Skeletal muscle tissue (tissue), 3 donors: ENCODE measurements at regions not wholly inside any gene's neighbourhood (a gene's known extent, or its start where the extent isn't known, plus 50 kb on each side); places are given as distances from the start of the nearest gene placed in this dataset.
A peak's percentile ranks its signal among the peaks of the same experiment; 100 is the strongest.

Source experiments
- H3K27ac ChIP-seq: one replicate; pipeline ENCODE4 v1.7.0; 2013; ENCODE audit warnings: mild to moderate bottlenecking, low read depth, low read length, inconsistent platforms
- H3K27me3 ChIP-seq, 3 donors: one replicate each; pipeline ENCODE4 v1.7.0; 2013; ENCODE audit warnings: low read length in 3 of 3; ENCODE audit not compliant: control insufficient read depth in 3 of 3, insufficient read depth in 3 of 3
- H3K36me3 ChIP-seq, 3 donors: one replicate each; pipeline ENCODE4 v1.7.0; 2013; ENCODE audit warnings: low read length in 3 of 3; ENCODE audit not compliant: control insufficient read depth in 3 of 3, insufficient read depth in 3 of 3
- H3K4me1 ChIP-seq, 3 donors: one replicate each; pipeline ENCODE4 v1.7.0; 2013; ENCODE audit warnings: low read length in 3 of 3, mild to moderate bottlenecking in 3 of 3; ENCODE audit not compliant: control insufficient read depth in 3 of 3, insufficient read depth in 3 of 3
- H3K4me3 ChIP-seq, 3 donors: one replicate each; pipeline ENCODE4 v1.7.0; 2013; ENCODE audit warnings: low read length in 3 of 3
- H3K9ac ChIP-seq, 3 donors: one replicate each; pipeline ENCODE4 v1.7.0; 2013; ENCODE audit warnings: low read length in 3 of 3, mild to moderate bottlenecking in 3 of 3, moderate library complexity in 2 of 3, low read depth in 1 of 3
- H3K9me3 ChIP-seq, 3 donors: one replicate each; pipeline ENCODE4 v1.7.0; 2013; ENCODE audit warnings: low read length in 3 of 3; ENCODE audit not compliant: control insufficient read depth in 3 of 3
- donor health status: Osteomylitis.

GRCh38 chr5:111937094-111937493 is 180.1 kb upstream of the NREP start:
- H3K9ac ChIP-seq, result no peak overlapping the region
- H3K4me1 ChIP-seq, result peaks cover 0 to 3% (median 3%) of the 10 kb centered on the region in 3 donors
- no peaks in the 10 kb centered on the region for H3K27me3 ChIP-seq
- H3K27ac ChIP-seq, result no peak overlapping the region
- H3K9me3 ChIP-seq, result no peaks in the 10 kb centered on the region
- no peak overlapping the region for H3K4me3 ChIP-seq
- no peaks in the 10 kb centered on the region for H3K36me3 ChIP-seq

DNA sequence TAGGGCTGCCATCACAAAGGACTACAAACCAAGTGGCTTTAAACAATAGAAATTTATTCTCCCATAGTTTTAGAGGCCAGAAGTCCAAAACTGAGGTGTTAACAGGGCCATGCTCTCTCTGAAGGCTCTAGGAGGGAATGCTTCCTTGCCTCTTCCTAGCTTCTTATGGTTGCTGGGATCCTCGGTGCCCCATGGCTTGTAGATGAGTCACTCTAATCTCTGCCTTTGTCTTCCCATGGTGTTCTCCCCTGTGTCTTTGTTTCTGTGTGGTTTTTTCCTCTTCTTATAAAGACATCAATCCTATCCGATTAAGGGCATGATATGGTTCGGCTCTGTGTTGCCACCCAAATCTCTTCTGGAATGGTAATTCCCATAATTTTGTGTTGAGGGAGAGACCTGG is 178.8 kb upstream of the NREP start:
- Histone ChIP-seq H3K27me3 (no peaks in the 10 kb centered on the region), H3K4me1 (peaks cover 0 to 3% (median 3%) of the 10 kb centered on the region in 3 donors), H3K27ac (no peak overlapping the region), H3K4me3 (no peak overlapping the region), H3K36me3 (no peaks in the 10 kb centered on the region), H3K9ac (no peak overlapping the region), H3K9me3 (no peaks in the 10 kb centered on the region)

GRCh38 chr5:111935009-111935408 is 178.0 kb upstream of the NREP start:
- no peak overlapping the region for H3K27ac ChIP-seq
- H3K36me3 ChIP-seq, result no peaks in the 10 kb centered on the region
- no peak overlapping the region for H3K4me3 ChIP-seq
- no peak overlapping the region for H3K9ac ChIP-seq
- H3K4me1 ChIP-seq, result peaks cover 0 to 3% (median 3%) of the 10 kb centered on the region in 3 donors
- H3K9me3 ChIP-seq, result no peaks in the 10 kb centered on the region
- no peaks in the 10 kb centered on the region for H3K27me3 ChIP-seq

DNA sequence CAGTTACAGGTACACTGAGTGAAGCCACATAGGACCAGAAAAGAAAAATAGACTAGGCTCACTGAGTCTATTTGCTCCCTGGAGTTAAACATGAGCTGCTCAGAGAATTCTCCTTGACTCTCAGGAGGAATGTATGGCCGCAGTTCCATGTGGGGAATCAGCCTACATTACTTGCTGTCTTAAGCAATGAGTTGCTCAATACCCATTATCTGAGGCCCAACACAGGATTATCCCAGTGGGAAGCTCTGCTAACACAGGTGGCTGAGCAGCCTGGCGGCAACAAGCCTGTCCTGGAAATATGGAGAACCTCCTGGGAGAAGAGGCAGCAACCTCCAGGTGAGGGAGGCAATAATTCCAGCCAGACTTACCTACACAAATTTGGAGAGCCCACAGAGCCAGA is 177.5 kb upstream of the NREP start:
- Histone ChIP-seq H3K4me1 (peaks cover 0 to 3% (median 3%) of the 10 kb centered on the region in 3 donors), H3K9me3 (no peaks in the 10 kb centered on the region), H3K36me3 (no peaks in the 10 kb centered on the region), H3K27me3 (no peaks in the 10 kb centered on the region), H3K27ac (no peak overlapping the region), H3K9ac (no peak overlapping the region), H3K4me3 (no peak overlapping the region)

GRCh38 chr5:111933086-111933485 is 176.1 kb upstream of the NREP start:
- H3K27me3 ChIP-seq, result no peaks in the 10 kb centered on the region
- no peak overlapping the region for H3K9ac ChIP-seq
- no peak overlapping the region for H3K27ac ChIP-seq

DNA sequence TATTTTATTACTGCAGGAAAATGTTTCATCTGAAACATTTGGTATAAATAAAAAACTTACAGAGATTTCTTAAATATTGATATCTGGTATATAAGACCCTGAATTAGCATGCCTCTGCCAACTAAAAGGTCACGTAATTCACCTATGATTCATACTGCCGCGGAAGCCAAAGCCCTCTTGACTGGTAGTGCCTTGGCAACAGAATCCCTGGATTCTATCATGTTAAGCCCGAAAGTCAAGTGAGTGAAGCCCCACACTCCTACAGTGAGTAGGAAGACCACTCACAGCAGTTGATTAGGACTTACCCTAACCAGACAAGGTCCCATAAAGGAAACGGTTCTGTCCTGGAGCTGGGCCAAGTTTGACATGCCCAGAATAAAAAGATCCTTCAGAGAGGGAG is 175.6 kb upstream of the NREP start:
- Histone ChIP-seq H3K9me3 (no peaks in the 10 kb centered on the region), H3K27me3 (no peaks in the 10 kb centered on the region), H3K4me1 (peaks cover 0 to 3% (median 3%) of the 10 kb centered on the region in 3 donors), H3K36me3 (no peaks in the 10 kb centered on the region), H3K9ac (no peak overlapping the region), H3K27ac (no peak overlapping the region), H3K4me3 (peak overlapping the region in 1 of 3 donors; percentile 36)

More at GRCh38 chr5:111933086-111933485, 176.1 kb upstream of the NREP start:
- Histone ChIP-seq H3K9me3 (no peaks in the 10 kb centered on the region), H3K36me3 (no peaks in the 10 kb centered on the region), H3K4me1 (peaks cover 0 to 3% (median 3%) of the 10 kb centered on the region in 3 donors), H3K4me3 (no peak overlapping the region)

DNA sequence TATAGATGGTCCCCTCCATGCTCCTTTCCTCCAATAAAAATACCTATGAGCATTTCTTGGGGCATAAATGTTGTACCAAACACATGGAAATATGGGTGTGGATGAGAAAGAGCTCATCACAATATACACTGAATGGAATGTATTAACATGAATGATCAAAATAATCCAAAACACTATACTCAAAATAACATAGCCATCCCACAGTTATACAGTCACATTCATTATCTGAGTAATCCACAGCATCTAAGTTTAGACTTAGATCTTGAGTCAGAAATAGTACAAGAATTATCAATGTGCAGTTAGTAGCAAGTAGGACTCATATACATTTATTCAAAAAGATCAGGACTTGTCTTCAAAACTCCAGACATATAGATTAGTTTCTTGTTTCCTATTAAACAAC is 175.2 kb upstream of the NREP start:
- Histone ChIP-seq H3K4me3 (no peak overlapping the region), H3K27ac (no peak overlapping the region), H3K4me1 (peaks cover 0 to 3% (median 3%) of the 10 kb centered on the region in 3 donors), H3K27me3 (no peaks in the 10 kb centered on the region), H3K9me3 (no peaks in the 10 kb centered on the region), H3K9ac (no peak overlapping the region), H3K36me3 (no peaks in the 10 kb centered on the region)

DNA sequence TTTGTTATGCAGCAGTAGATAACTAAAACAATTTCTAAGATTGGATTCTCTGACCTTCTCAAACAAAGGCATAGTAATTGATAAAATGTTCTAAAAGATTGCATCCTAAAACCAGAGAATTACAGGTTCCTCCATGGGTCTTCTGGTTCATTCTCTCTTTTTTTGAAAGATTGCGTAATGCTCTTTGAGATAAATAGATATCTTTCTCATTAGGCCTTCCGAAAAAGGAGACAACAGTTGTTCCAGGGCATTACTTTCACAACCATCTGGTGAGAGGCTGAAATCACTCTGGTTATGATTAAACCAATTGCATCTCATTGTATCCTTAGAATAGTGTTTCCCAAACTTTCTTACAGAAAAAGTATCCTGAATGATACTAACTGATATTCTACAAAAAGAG is 174.7 kb upstream of the NREP start:
- Histone ChIP-seq H3K27me3 (no peaks in the 10 kb centered on the region), H3K9me3 (no peaks in the 10 kb centered on the region), H3K27ac (no peak overlapping the region), H3K36me3 (no peaks in the 10 kb centered on the region), H3K4me3 (no peak overlapping the region), H3K9ac (no peak overlapping the region), H3K4me1 (peaks cover 0 to 3% (median 3%) of the 10 kb centered on the region in 3 donors)

- H3K9ac ChIP-seq, result no peak overlapping the region
- no peaks in the 10 kb centered on the region for H3K9me3 ChIP-seq
Observed at GRCh38 chr5:111930905-111931461, 174.0 kb upstream of the NREP start.

GRCh38 chr5:111930449-111930848 is 173.5 kb upstream of the NREP start:
- H3K4me1 ChIP-seq, result peaks cover 0 to 3% (median 3%) of the 10 kb centered on the region in 3 donors
- H3K4me3 ChIP-seq, result no peak overlapping the region
- no peak overlapping the region for H3K9ac ChIP-seq
- H3K36me3 ChIP-seq, result no peaks in the 10 kb centered on the region
- H3K27me3 ChIP-seq, result no peaks in the 10 kb centered on the region
- H3K27ac ChIP-seq, result no peak overlapping the region
- no peaks in the 10 kb centered on the region for H3K9me3 ChIP-seq

More at GRCh38 chr5:111930905-111931461, 174.0 kb upstream of the NREP start:
- peaks cover 0 to 3% (median 3%) of the 10 kb centered on the region in 3 donors for H3K4me1 ChIP-seq
- H3K27me3 ChIP-seq, result no peaks in the 10 kb centered on the region
- H3K36me3 ChIP-seq, result no peaks in the 10 kb centered on the region
- no peak overlapping the region for H3K4me3 ChIP-seq
- no peak overlapping the region for H3K27ac ChIP-seq
